H7 (cell line): ENCODE measurements at regions not wholly inside any gene's neighbourhood (a gene's known extent, or its start where the extent isn't known, plus 50 kb on each side); places are given as distances from the start of the nearest gene placed in this dataset.
"Not testable (repeated sequence)": the region's sequence is repeated elsewhere in the genome, so short reads cannot be mapped to it uniquely, and the experiment has no call there.

ENCODE experiments used
- DNase-seq: peaks from one replicate; pipeline ENCODE4 v3.0.0; 2012
- H3K27me3 ChIP-seq: 2 replicates; pipeline ENCODE4 v1.6.0; 2011; ENCODE audit warnings: mild to moderate bottlenecking, low read length; ENCODE audit not compliant: control insufficient read depth, insufficient read depth
- H3K36me3 ChIP-seq: replicated peaks from 2 replicates; pipeline ENCODE4 v1.5.1; 2011; ENCODE audit warnings: low read length; ENCODE audit not compliant: control insufficient read depth, insufficient read depth
- H3K4me3 ChIP-seq: 2 replicates; pipeline ENCODE4 v1.5.1; 2011; ENCODE audit warnings: low read depth, mild to moderate bottlenecking, control low read depth, low read length, moderate library complexity; ENCODE audit not compliant: insufficient read depth

DNA sequence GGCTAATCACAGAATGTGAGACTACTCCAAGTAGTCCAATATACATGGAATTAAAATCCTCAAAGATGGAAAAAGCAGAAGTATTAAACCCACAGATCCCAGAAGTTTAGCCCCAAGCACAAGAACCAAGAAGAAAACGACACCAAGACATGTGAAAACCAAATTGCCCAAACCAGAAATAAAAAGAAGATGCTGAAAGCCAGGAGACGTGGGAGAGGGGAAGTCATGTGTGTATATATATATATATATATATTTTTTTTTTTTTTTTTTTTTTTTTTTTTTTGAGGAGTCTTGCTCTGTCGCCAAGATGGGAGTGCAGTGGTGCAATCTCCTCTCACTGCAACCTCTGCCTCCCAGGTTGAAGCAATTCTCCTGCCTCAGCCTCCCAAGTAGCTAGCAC, 376.9 kb upstream of the FRG1 start:
- not testable (repeated sequence) for H3K36me3 ChIP-seq, H3K4me3 ChIP-seq, DNase-seq, H3K27me3 ChIP-seq

DNA sequence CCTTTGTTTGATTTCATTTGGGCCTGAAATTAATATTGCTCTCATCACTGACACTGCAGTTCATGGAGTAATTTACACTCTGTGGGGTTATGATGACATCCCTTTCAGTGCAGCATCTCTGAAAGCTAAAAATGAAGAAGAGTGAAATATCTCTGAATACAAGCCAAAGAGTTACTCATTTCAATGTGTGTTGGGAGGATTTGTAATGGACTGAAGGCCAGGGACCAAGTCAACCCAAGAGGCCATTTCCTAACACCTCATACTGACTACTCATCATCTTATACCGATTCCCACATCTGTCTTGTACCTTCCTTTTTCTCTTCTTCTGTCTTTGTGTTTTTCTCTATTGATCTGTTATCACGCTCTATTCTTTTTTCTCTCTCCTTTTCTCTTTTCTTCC, 374.4 kb upstream of the FRG1 start:
- not testable (repeated sequence) for H3K36me3 ChIP-seq, H3K4me3 ChIP-seq, H3K27me3 ChIP-seq, DNase-seq

GRCh38 chr4:189566900-189567299, 373.8 kb upstream of the FRG1 start:
- H3K27me3 ChIP-seq, DNase-seq, H3K36me3 ChIP-seq, H3K4me3 ChIP-seq: not testable (repeated sequence)

GRCh38 chr4:189579645-189580044, 361.0 kb upstream of the FRG1 start:
- DNase-seq, H3K4me3 ChIP-seq, H3K36me3 ChIP-seq, H3K27me3 ChIP-seq: not testable (repeated sequence)

- H3K4me3 ChIP-seq, DNase-seq, H3K27me3 ChIP-seq, H3K36me3 ChIP-seq: not testable (repeated sequence)
Observed at GRCh38 chr4:189586908-189587632, 353.6 kb upstream of the FRG1 start.

- H3K4me3 ChIP-seq, H3K27me3 ChIP-seq, H3K36me3 ChIP-seq, DNase-seq: not testable (repeated sequence)
Observed at GRCh38 chr4:189589201-189589600, 351.5 kb upstream of the FRG1 start.

- Histone ChIP-seq H3K36me3 (no peaks in the 10 kb centered on the region), H3K4me3 (no peak overlapping the region), H3K27me3 (no peaks in the 10 kb centered on the region)
- DNase-seq = no peak
Observed at GRCh38 chr4:189592890-189593289, 347.8 kb upstream of the FRG1 start.

DNA sequence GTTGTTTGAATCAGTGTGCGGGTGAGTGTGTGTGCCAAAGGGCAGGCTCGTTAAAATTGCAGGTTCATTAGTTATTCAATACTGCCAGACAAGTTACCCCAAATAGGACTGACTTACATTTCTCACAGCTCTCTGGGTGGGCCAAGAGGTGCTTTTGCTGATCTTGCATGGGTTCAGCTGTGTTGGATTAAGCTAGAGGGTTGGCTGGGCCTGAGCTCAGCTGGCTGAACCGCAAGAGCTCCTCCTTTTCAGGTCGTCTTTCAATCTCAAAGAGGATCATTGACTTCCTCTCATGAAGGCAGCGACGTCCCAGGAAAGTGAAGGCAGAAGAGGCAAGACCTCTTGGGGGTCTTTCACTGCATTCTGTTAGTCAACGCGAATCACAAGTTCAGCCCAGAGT, 343.3 kb upstream of the FRG1 start:
- no peaks in the 10 kb centered on the region for H3K36me3 ChIP-seq
- DNase-seq = no peak
- no peaks in the 10 kb centered on the region for H3K27me3 ChIP-seq
- no peak overlapping the region for H3K4me3 ChIP-seq

DNA sequence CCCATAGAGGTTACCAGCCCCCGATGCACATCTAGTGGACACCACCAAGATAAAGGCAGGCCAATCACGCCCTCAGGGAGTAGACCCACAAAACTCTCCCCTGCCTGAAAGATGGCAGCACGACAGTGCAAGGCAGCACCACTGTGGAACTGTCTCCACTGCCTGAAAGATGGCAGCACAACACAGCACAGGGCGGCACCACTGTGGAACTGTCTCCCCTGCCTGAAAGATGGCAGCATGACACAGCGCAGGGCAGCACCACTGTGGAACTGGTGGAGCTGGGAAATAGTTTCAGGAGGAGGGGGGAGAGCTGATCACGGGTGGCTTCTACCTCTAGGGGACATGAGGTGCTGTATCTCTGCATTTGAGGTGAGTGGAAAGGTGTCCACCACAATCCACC, 340.4 kb upstream of the FRG1 start:
- no peaks in the 10 kb centered on the region for H3K27me3 ChIP-seq
- no peak for DNase-seq
- no peaks in the 10 kb centered on the region for H3K36me3 ChIP-seq
- H3K4me3 ChIP-seq = no peak overlapping the region

GRCh38 chr4:189600718-189601435, 339.8 kb upstream of the FRG1 start:
- H3K4me3 ChIP-seq = no peak overlapping the region
- no peaks in the 10 kb centered on the region for H3K36me3 ChIP-seq
- DNase-seq = no peak
- H3K27me3 ChIP-seq = no peaks in the 10 kb centered on the region

DNA sequence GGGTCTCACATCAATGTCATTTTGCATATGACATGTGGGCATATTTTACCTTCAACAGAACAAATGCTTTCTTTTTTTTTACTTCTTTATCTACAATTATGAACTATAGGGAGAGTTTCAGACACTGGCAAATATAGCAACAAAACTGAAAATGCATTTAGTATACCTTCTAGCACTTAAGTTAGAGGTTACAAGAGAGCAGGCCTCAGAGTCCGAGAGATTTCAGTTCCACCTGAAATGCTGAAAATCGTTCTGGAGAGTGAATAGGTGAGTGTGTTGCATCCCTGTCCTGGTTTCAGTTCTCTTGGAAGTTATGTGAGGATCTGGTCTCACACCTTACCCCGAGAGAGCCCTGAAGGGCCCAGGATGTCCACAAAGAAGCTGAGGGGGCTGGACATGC, 337.8 kb upstream of the FRG1 start:
- not testable (repeated sequence) for H3K36me3 ChIP-seq, H3K27me3 ChIP-seq, DNase-seq, H3K4me3 ChIP-seq

- H3K27me3 ChIP-seq, H3K4me3 ChIP-seq, DNase-seq, H3K36me3 ChIP-seq: not testable (repeated sequence)
Observed at GRCh38 chr4:189610571-189610970, 330.1 kb upstream of the FRG1 start.

GRCh38 chr4:189613207-189613606, 327.5 kb upstream of the FRG1 start:
- DNase-seq = no peak
- no peak overlapping the region for H3K4me3 ChIP-seq
- H3K27me3 ChIP-seq = no peaks in the 10 kb centered on the region
- no peaks in the 10 kb centered on the region for H3K36me3 ChIP-seq

DNA sequence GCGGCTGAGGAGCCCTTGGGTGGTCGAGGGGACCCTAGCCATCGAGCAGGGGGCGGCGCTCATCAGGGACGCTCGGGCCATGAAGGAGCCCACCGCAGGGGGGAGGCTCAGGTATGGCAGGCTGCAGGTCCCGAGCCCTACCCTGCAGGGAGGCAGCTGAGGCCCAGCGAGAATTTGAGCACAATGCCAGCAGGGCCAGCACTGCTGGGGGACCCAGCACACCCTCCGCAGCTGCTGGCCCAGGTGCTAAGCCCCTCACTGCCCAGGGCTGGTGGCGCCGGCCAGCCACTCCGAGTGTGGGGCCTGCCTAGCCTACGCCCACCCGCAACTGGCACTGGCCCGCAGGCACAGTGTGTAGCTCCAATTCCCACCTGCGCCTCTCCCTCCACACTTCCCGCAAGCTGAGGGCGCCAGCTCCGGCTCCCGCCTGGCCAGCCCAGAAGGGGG, 325.4 kb upstream of the FRG1 start:
- Histone ChIP-seq H3K4me3 (no peak overlapping the region), H3K36me3 (no peaks in the 10 kb centered on the region), H3K27me3 (no peaks in the 10 kb centered on the region)
- peak; percentile 22 for DNase-seq

DNA sequence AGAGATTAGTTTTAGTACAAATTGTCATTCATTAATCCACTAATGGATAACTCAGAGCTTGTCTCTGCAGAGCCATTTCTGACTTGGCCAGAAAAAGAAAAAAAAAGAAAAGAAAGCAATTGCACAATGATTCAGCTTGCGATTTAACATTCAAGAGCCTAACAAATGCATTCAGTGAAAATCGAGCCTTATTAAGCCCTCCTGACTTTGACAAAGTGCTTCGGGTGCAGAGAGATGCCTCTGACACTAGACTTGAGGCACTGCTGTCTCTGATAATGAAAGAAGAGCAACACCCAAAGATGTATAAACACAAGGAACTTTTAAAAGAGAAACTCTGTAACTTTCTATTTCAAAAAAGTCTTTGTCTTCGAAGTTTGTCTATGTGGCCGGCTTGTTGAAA, 322.9 kb upstream of the FRG1 start:
- H3K4me3 ChIP-seq, DNase-seq, H3K27me3 ChIP-seq, H3K36me3 ChIP-seq: not testable (repeated sequence)
